ENCODE measurements at regions not wholly inside any gene's neighbourhood (a gene's known extent, or its start where the extent isn't known, plus 50 kb on each side); places are given as distances from the start of the nearest gene placed in this dataset.
"Not testable (repeated sequence)": the region's sequence is repeated elsewhere in the genome, so short reads cannot be mapped to it uniquely, and the experiment has no call there.

DNA sequence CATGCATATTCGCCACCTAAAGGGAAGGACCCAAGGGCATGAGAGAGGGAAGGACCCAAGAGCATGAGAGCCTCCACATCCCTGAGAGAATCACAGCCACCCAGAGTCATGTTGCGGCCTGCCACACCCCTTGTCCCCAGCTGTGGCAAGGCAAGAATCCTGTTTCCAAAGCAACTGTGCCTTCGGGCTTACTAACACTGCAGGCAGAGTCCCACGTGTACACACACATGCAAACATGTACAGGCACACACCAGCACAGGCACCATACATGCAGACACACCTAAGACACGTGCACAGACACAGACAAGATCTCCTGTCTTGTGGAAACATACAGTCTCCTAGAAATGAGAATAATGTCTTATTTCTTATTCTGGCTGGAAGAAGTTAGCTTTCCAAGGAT is 92.4 kb upstream of the CDYL2 start:
- TF ChIP-seq CTCF (IDR thresholded peaks at IDR 0.05): no peak
- no peak for DNase-seq
- no peak overlapping the region for H3K27ac ChIP-seq
- no peaks in the 10 kb centered on the region for H3K27me3 ChIP-seq
- peaks cover 0 to 15% (median 11%) of the 10 kb centered on the region in 4 donors for H3K4me1 ChIP-seq
- H3K4me3 ChIP-seq: no peak overlapping the region
- no peaks in the 10 kb centered on the region for H3K9me3 ChIP-seq
- intact Hi-C loops (cut with DNase I; ENCODE audit: low total_unique reads): no loop called here
- no peaks in the 10 kb centered on the region for H3K36me3 ChIP-seq

DNA sequence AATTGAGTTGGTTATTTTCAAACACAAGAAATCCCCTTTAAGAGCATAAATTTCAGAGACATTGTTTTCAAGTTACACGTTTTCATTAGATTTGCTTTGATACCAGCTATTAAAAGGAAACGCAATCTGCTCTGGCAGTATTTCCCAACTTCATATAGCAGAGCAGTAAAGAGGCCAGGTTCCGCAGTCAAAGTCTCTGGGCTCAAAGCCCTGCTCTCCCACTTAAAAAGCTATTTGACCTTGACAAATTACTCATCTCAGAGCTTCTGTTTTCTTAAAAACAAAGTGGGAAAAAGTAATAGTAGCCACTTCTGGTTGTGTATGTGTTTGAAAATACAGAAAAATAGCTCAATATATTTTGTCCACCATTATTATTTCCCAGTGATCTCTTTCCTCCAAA is 89.7 kb upstream of the CDYL2 start:
- Histone ChIP-seq H3K36me3 (no peaks in the 10 kb centered on the region), H3K27ac (no peak overlapping the region), H3K27me3 (no peaks in the 10 kb centered on the region), H3K4me1 (peaks cover 0 to under 1% (median 0%) of the 10 kb centered on the region in 4 donors), H3K4me3 (no peak overlapping the region), H3K9me3 (no peaks in the 10 kb centered on the region)
- intact Hi-C loops (cut with DNase I; ENCODE audit: low total_unique reads): no loop called here
- DNase-seq: no peak
- no peak for TF ChIP-seq CTCF (IDR thresholded peaks at IDR 0.05)

- Histone ChIP-seq H3K27ac (no peak overlapping the region), H3K4me3 (no peak overlapping the region), H3K9me3 (no peaks in the 10 kb centered on the region), H3K36me3 (no peaks in the 10 kb centered on the region), H3K4me1 (no peaks in the 10 kb centered on the region), H3K27me3 (no peaks in the 10 kb centered on the region)
- intact Hi-C loops (cut with DNase I; ENCODE audit: low total_unique reads): no loop called here
- TF ChIP-seq CTCF (IDR thresholded peaks at IDR 0.05): no peak
- no peak for DNase-seq
These were observed 89.3 kb upstream of the CDYL2 start for GRCh38 chr16:80893686-80894085.

DNA sequence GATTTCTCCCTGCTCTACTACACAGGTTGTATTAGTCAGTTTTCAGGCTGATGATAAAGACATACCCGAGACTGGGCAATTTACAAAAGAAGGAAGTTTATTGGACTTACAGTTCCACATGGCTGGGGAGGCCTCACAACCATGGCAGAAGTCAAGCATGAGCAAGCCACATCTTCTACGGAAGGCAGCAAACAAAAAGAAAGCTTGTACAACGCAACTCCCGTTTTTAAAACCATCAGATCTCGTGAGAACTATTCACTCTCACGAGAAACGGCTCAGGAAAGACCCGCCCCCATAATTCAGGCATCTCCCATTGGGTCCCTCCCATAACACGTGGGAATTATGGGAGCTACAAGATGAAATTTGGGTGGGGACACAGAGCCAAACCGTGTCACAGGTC is 88.0 kb upstream of the CDYL2 start:
- DNase-seq; H3K4me3 ChIP-seq; H3K9me3 ChIP-seq; H3K4me1 ChIP-seq; H3K27ac ChIP-seq; H3K36me3 ChIP-seq; intact Hi-C loops (cut with DNase I; ENCODE audit: low total_unique reads); H3K27me3 ChIP-seq: not testable (repeated sequence)

DNA sequence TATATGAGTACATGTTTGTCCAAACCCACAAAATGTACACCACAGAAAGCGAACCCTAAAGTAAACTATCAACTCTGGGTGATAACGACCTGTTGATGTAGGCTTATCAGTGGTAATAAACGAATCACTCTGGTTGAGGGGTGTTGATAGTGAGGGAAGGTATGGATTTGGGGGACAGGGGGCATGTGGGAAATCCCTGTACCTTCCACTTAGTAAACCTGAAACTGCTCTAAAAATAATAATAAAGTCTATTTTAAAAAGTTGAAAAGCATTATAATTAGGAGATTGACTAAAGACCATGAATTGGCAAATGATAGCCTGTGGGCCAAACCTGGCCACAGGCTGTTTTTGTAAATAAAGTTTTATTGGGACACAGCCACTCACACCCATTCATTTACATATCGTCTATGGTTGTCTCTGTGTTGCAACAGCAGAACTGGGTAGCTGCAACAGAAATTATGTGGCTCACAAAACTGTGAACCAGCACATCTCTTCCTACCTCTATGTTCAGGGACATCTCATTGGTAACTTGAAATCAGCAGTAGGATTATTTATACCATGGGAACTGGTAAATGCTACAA is 85.5 kb upstream of the CDYL2 start:
- no peak for DNase-seq
- Histone ChIP-seq H3K27me3 (no peaks in the 10 kb centered on the region), H3K9me3 (no peaks in the 10 kb centered on the region), H3K4me3 (no peak overlapping the region), H3K27ac (no peak overlapping the region), H3K36me3 (no peaks in the 10 kb centered on the region), H3K4me1 (no peaks in the 10 kb centered on the region)
- intact Hi-C loops (cut with DNase I; ENCODE audit: low total_unique reads): no loop called here
- no peak for TF ChIP-seq CTCF (IDR thresholded peaks at IDR 0.05)

DNA sequence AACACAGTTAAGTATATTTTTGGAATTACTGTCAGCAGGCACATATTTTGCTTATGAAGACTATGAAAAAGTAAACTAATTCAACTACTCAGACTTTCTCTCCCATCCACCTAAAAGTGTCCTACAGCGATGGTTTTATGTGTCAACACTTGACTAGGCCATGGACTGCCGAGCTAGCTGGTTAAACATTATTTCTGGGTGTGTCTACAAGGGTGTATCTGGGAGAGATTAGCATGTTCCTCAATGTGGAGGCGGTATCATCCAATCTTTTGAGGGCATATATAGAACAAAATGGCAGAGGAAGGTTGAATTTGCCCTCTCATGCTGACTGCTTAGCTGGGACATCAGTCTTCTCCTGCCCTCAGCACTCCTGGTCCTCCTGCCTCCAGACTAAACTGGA is 82.7 kb upstream of the CDYL2 start:
- Histone ChIP-seq H3K27ac (no peak overlapping the region), H3K27me3 (no peaks in the 10 kb centered on the region), H3K4me1 (no peaks in the 10 kb centered on the region), H3K4me3 (no peak overlapping the region), H3K9me3 (no peaks in the 10 kb centered on the region), H3K36me3 (no peaks in the 10 kb centered on the region)
- intact Hi-C loops (cut with DNase I; ENCODE audit: low total_unique reads): no loop called here
- no peak for DNase-seq
- TF ChIP-seq CTCF (IDR thresholded peaks at IDR 0.05): no peak
